GM18508 (cell line): ENCODE measurements at regions not wholly inside any gene's neighbourhood (a gene's known extent, or its start where the extent isn't known, plus 50 kb on each side); places are given as distances from the start of the nearest gene placed in this dataset.
"Not testable (repeated sequence)": the region's sequence is repeated elsewhere in the genome, so short reads cannot be mapped to it uniquely, and the experiment has no call there.

Source experiments
- ATAC-seq: cut with Tn5 transposase; IDR thresholded peaks from one replicate; pipeline ENCODE4 v1.9.1; 2021; ENCODE audit warnings: moderate number of reproducible peaks; ENCODE audit not compliant: insufficient read depth, unreplicated experiment

DNA sequence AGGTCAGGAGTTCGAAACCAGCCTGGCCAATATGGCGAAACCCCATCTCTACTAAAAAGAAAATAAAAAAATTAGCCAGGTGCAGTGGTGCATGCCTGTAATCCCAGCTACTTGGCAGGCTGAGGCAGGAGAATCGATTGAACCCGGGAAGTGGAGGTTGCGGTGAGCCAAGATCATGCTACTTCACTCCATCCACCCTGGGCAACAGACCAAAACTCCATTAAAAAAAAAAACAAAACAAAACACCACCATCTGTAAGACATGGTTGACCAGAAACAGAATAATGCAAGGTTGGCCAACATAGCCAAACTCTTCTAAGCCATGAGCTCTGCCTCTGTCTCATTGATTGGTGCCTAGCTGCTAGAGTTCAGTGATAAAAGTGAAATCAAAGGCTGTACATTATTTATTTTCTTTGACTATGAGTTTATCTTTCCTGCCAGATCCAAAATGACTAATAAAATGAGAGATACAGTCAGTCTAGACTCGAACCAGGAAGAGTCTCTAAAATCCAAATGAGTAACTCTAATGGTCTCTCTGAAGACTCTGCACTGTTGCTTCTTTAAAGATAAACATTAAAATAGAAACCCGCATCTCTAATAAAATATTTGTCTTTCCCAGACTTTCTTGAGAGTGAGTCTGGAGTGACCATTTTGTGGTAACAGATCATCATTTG lies 404.7 kb downstream of the DAD1 start:
- ATAC-seq, result no peak

DNA sequence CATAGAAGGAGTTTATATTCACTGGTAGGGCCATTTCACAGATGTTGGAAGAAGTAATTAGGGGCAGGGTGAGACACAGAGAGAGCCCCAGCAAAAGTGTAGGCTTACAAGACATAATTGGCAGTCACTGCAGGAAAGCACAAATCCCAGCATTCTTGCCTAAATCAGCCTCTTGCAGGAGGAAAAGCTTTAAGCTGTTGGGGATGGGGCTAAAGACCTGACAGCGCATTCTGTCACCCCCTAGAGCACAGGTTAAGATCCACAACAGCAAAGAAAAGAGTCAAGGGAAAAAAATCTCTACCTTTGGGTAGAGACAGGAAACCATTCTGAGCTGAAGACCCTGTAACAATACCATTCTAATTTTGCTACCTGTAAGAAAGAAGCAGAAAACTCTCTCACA lies 409.0 kb downstream of the DAD1 start:
- ATAC-seq, result no peak

- no peak for ATAC-seq
Measured at GRCh38 chr14:22179190-22179589, 409.8 kb downstream of the DAD1 start.

GRCh38 chr14:22178333-22178839 lies 410.6 kb downstream of the DAD1 start:
- ATAC-seq, result no peak

- ATAC-seq, result no peak
Measured at GRCh38 chr14:22177870-22178269, 411.2 kb downstream of the DAD1 start.

GRCh38 chr14:22176957-22177356 lies 412.1 kb downstream of the DAD1 start:
- ATAC-seq, result no peak

DNA sequence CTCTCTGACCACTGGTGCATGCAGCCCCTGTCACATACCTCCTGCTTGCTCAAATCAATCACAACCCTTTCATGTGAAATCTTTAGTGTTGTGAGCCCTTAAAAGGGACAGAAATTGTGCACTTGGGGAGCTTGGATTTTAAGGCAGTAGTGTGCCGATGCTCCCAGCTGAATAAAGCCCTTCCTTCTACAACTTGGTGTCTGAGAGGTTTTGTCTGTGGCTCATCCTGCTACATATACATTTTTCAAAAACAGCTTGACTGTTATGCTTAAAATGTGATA lies 413.8 kb downstream of the DAD1 start:
- not testable (repeated sequence) for ATAC-seq

DNA sequence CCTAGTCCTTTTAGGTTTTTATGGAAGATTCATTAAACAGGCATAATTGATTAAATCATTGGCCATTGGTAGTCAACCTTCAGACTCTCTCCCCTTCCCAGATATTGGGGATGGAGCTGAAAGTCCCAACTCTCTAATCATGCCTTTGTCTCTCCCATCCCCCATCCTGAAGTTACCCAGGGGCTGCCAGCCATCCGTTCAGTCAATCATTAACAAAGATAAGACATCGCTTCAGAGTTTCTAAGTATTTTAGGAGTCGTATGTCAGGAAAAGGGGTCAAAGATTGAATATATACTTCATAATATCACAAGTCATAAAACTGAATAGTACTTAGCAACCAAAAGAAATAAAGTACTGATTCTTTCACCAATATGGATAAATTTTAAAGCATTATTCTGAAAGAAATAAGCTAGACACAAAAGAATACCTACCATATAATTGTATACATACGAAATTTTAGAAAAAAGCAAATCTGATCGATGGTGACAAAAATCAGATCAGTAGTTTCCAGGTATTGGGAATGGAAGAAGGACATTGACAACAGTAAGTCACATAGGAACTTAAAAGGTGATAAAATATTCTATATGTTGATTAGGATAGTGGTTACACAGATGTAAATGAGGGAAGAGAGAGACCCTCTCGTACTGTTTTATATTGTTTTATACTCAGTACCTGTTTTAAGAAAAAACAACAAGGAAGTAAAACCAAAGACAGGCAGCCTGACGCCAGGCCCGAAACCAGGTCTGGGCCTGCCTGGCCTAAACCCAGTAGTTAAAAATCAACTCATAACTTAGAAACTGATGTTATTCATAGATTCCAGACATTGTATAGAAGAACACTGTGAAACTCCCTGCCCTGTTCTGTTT lies 414.4 kb downstream of the DAD1 start:
- ATAC-seq, result no peak

DNA sequence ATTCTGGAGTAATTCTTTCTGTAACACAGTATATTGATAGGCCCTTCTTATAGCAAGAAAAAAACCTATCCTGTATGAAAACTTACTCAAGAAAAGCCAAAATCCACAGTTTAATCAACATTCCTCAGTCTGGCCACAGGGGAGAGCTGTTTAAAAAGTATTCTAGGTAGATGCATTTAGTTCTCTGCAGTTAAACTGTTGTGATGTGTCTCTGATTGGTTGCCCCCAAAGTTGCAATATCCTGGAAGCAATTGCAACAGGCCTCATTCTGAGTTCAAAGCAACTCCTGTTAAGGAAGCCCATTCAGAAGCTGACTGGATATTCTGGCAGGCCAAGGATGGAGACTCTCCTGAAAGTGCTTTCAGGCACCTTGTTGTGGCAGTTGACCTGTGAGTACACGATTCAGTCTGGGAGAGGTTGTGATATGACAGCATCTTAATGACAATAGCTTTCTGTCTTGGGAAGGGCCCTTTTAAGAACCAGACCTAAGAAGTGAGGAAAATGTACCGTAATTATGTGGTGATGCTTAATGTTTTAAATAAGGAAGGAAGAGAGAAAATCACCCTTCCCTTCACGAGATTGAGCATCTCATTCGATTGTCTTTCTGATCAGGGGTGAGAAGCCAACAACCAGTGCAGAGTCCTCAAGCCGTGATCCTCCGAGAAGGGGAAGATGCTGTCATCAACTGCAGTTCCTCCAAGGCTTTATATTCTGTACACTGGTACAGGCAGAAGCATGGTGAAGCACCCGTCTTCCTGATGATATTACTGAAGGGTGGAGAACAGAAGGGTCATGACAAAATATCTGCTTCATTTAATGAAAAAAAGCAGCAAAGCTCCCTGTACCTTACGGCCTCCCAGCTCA lies 420.7 kb downstream of the DAD1 start:
- no peak for ATAC-seq

DNA sequence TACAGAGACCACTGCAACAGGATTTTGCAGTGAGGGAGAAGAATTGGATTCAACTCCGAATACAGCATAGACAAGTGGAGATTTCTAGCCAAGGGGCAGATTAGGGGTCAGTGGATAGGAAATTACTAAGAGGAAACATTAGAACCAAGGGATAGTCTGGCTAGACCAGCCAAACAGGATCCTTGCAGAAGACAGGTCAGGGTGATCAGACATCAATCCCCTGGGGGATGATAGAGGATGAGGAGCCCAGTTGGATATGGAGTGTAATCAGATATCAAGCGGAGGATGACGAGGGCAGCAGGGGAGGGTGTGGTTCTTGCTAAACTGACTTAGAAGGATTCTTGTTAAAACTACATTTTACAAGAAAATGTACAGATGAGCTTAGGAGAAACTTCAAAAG lies 424.4 kb downstream of the DAD1 start:
- no peak for ATAC-seq

DNA sequence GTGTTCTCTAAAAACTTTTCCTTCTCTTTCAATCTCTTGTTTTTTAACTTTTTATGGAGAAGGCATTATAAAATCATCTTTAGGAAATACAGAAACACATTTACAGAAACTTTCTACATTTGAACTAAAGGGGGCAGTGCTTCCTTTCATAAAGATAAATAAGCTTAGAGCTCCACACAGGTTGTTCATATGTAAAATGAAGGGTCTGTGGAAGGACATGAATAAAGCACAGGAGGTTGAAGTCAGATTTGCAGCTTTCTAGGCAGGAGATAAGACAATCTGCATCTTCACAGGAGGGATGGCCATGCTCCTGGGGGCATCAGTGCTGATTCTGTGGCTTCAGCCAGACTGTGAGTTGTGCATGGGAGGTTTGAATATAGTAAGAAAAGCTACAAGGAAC lies 426.0 kb downstream of the DAD1 start:
- ATAC-seq, result no peak

DNA sequence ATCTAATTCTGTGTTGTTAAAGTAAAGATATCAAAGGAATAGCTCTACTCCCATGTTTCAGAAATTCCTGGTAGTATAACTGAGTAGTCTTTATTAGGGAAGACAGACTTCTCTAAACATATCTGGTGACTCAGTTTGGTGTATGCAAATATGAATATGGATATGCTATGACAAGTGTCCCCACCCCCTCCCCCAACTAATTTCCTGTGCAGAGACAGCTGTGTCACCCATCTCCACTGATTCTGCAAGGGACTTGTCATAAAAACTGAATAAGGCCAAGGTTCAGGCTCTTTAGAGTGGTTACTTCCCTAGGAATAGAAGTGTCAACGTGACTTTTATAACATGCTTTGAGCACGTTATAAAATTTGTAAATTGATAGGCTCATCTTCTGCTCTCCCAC lies 429.1 kb downstream of the DAD1 start:
- no peak for ATAC-seq

DNA sequence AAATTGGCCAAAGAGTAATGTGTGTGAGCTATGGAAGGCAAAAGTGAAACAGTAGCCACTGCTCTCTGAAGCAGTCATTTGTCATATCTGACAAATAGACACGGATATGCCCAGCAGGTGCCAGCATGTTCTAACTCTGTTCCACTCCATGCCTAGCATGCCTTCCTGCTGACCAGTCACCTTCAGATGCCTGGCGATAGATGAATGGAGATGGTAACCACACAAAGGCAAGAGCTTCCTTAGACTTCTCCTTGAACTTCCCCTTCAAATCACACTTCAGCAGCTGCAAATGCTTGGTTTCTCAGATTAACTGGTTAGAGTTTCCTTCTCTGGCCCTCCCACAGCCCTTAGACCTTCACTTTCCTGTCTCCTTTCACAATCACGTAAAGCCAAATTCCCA lies 429.9 kb downstream of the DAD1 start:
- ATAC-seq, result no peak

- ATAC-seq, result no peak
Measured at GRCh38 chr14:22158560-22158959, 430.5 kb downstream of the DAD1 start.

GRCh38 chr14:22155571-22155970 lies 433.5 kb downstream of the DAD1 start:
- no peak for ATAC-seq

- ATAC-seq, result no peak
Measured at GRCh38 chr14:22152903-22153302, 436.1 kb downstream of the DAD1 start.

DNA sequence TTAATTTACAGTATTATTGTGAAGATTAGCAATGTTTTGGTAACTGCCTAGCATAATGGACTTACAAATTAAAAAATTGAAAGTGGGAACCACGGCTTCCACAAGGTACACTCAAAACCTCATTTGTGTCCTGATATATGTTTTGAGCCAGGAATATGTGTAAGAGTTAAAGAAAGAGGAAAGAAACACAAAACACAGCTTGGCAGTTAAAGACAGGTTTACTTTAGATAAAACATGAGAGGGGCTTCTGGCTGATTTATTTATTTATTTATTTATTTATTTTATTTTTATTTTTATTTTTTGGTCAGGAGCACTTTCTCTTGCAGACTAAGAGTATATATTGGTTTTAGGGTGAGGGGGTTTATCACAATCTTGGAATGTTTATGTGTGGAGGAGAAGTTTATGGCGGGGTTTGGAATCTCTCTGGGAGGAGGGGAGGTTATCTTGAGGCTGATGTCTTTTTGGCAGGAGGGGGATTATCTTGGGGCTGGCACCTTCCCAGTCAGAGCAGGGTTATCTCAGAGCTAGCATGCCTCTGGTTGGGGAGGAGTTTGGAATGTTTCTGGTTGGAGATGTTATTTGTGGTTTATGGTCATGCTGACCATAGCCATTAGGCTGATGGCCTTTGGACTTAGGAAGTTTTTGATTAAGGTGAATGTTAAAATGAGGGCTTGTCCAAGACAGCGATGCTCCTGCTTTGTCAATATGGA lies 436.7 kb downstream of the DAD1 start:
- no peak for ATAC-seq

GRCh38 chr14:22151121-22151520 lies 437.9 kb downstream of the DAD1 start:
- ATAC-seq, result no peak

- ATAC-seq, result no peak
Measured at GRCh38 chr14:22149058-22149457, 440.0 kb downstream of the DAD1 start.

GRCh38 chr14:22147716-22148115 lies 441.3 kb downstream of the DAD1 start:
- no peak for ATAC-seq
